ENCODE measurements at regions not wholly inside any gene's neighbourhood (a gene's known extent, or its start where the extent isn't known, plus 50 kb on each side); places are given as distances from the start of the nearest gene placed in this dataset.

DNA sequence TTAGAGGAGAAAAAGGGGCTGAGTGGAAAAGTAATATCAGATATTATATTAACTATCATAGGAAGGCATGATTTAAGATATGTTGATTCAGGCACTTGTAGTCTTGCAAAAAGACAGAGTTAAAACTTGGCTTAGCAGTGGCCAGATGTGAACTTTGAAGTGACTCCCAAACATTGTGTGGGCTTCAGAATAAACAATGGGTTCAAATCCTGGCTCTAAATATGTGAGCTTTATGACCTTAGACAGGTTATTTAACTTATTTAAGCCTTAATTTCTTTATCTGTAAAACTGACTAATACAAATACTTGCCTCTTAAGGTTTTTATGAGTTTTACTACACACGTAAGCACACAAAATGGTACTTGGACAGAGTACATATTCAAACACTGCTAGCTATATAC lies 85.9 kb downstream of the TNFSF18 start:
- no peaks in the 10 kb centered on the region for H3K36me3 ChIP-seq (ENCODE audit: control insufficient read depth in 2 of 4, insufficient read depth in 4 of 4, low read length in 3 of 4)
- H3K79me1 ChIP-seq (ENCODE audit: low read depth, low read length) = no peaks in the 10 kb centered on the region
- no peak overlapping the region for H2BK20ac ChIP-seq (ENCODE audit: low read length)
- H3K14ac ChIP-seq (ENCODE audit: insufficient read length) = no peak overlapping the region
- no peak overlapping the region for H2AK5ac ChIP-seq (ENCODE audit: low read depth, low read length)
- no peaks in the 10 kb centered on the region; the same call in 1 of the 2 replicates for H3K23me2 ChIP-seq (ENCODE audit: low read depth, low read length)
- H4K5ac ChIP-seq (ENCODE audit: insufficient read length, low read depth, low read length) = no peak overlapping the region
- no peak overlapping the region for H3K4me3 ChIP-seq (ENCODE audit: extremely low read depth in 1 of 4, insufficient read depth in 2 of 4, low read depth in 3 of 4, low read length in 4 of 4)
- ChIA-PET CTCF (ENCODE audit: partially characterized antibody) (interaction anchor here (0.6 kb wide), 1 partner anchor 10 kb away, joined by 3 read pairs; no protein-coding TSS in a partner anchor), POLR2A (ENCODE audit: partially characterized antibody) (no interaction called here)
- FAIRE-seq (no peak), DNase-seq (ENCODE audit: low read depth in 1 of 2, low spot score in 2 of 2) (no peak)
- H3K4ac ChIP-seq (replicated peaks; ENCODE audit: insufficient read length, low read depth, low read length) = no peak overlapping the region
- H3K27me3 ChIP-seq (replicated peaks in 1 of 4; ENCODE audit: control insufficient read depth in 3 of 4, extremely low read depth in 1 of 4, insufficient read depth in 3 of 4, low read length in 3 of 4) = no peaks in the 10 kb centered on the region
- no peak overlapping the region for H2BK120ac ChIP-seq (replicated peaks; ENCODE audit: low read depth, low read length)
- no peaks in the 10 kb centered on the region for H3K9me3 ChIP-seq (ENCODE audit: insufficient read depth in 2 of 2, low read depth in 1 of 2, low read length in 1 of 2)
- H2BK5ac ChIP-seq (ENCODE audit: low read depth, low read length) = no peak overlapping the region
- H3K56ac ChIP-seq (replicated peaks; ENCODE audit: insufficient read length, low read depth, low read length) = no peak overlapping the region
- no peak overlapping the region for H2BK12ac ChIP-seq (ENCODE audit: low read depth, low read length)
- no peak overlapping the region for H4K91ac ChIP-seq (replicated peaks; ENCODE audit: insufficient read length, low read length)
- H4K8ac ChIP-seq (ENCODE audit: extremely low read depth, insufficient read depth, low read length) = no peak overlapping the region
- no peak overlapping the region for H2BK15ac ChIP-seq (ENCODE audit: low read length)
- TF ChIP-seq EGR1 (IDR thresholded peaks at IDR 0.05; ENCODE audit: borderline replicate concordance, low read depth, low read length) = no peak
- TF ChIP-seq GTF2F1 (IDR thresholded peaks at IDR 0.05; ENCODE audit: borderline replicate concordance, low read depth, low read length) = no peak
- TF ChIP-seq HDAC6 (IDR thresholded peaks at IDR 0.05; ENCODE audit: low read depth, low read length) = no peak
- no peak overlapping the region for H3K9ac ChIP-seq (replicated peaks in 1 of 4; ENCODE audit: extremely low read depth in 1 of 4, low read depth in 3 of 4, low read length in 3 of 4)
- no peak overlapping the region for H3K27ac ChIP-seq (ENCODE audit: low read depth, low read length)
- H3K4me2 ChIP-seq (ENCODE audit: insufficient read depth in 1 of 2, low read depth in 2 of 2, low read length in 2 of 2) = no peak overlapping the region
- no peak overlapping the region for H3K23ac ChIP-seq (ENCODE audit: insufficient read length)
- WGBS, 2 experiments (ENCODE audit: extremely low coverage in 1 of 2, insufficient coverage in 1 of 2, insufficient read length in 1 of 2, insufficient replicate concordance in 2 of 2, low coverage in 1 of 2, low lambda C conversion rate in 2 of 2, missing lambda C conversion rate in 1 of 2) = 88% methylated on average over 1 of the region's 1 CpG; no CpG with 5 or more reads in 1 of the 2 experiments
- H3K4me1 ChIP-seq (replicated peaks in 1 of 4; ENCODE audit: control insufficient read depth in 3 of 4, insufficient read depth in 4 of 4, low read length in 3 of 4) = no peaks in the 10 kb centered on the region
- H4K20me1 ChIP-seq (replicated peaks in 1 of 2; ENCODE audit: control insufficient read depth in 1 of 2, insufficient read depth in 2 of 2, low read length in 2 of 2) = no peaks in the 10 kb centered on the region
- H2AFZ ChIP-seq (ENCODE audit: low read length) = no peak overlapping the region
- no peak overlapping the region for H3K18ac ChIP-seq (ENCODE audit: extremely low read depth, low read length)
- no peaks in the 10 kb centered on the region for H3K79me2 ChIP-seq (ENCODE audit: control insufficient read depth in 1 of 2, insufficient read depth in 2 of 2, low read length in 2 of 2)

All from H1 (cell line).